IMR-90 (cell line): ENCODE measurements at regions not wholly inside any gene's neighbourhood (a gene's known extent, or its start where the extent isn't known, plus 50 kb on each side); places are given as distances from the start of the nearest gene placed in this dataset.

Experiments
- ATAC-seq: fragments of 200-7000 bp; cut with Tn5 transposase; 2 replicates; pipeline ENCODE4 v1.9.1; 2020; ENCODE audit warnings: low read depth, mild to moderate bottlenecking, moderate library complexity
- BruUV-seq: library from RNA; stranded (reverse); fragments of 400-500 nt; replicated peaks from 2 replicates; lab custom pipeline; 2021; lab: Mats Ljungman, UMichigan
- CTCF ChIA-PET: fragments of 300-600 bp; formaldehyde crosslinking; extraction: SDS; loops from one replicate; lab custom pipeline; 2021; ENCODE audit warnings: antibody characterized with exemption; lab: Yijun Ruan, JAX
- POLR2A ChIA-PET: fragments of 300-600 bp; sonication (Branson Sonifier 250); formaldehyde crosslinking; loops from one replicate; lab custom pipeline; 2022; ENCODE audit warnings: antibody characterized with exemption; ENCODE audit not compliant: unreplicated experiment; lab: Charles Lee
- DNase-seq: peaks from one replicate; pipeline ENCODE4 v3.0.0; 2013
- H2AFZ ChIP-seq: replicated peaks from 2 replicates; pipeline ENCODE3; 2013; ENCODE audit warnings: low read length, mild to moderate bottlenecking; ENCODE audit not compliant: poor library complexity
- H2AK5ac ChIP-seq: 2 replicates; pipeline ENCODE4 v1.6.1; 2013; ENCODE audit warnings: low read depth, low read length, inconsistent platforms
- H2AK9ac ChIP-seq: replicated peaks from 2 replicates; pipeline ENCODE3; 2013; ENCODE audit warnings: mild to moderate bottlenecking, low read depth, low read length, moderate library complexity; ENCODE audit not compliant: poor library complexity
- H2BK120ac ChIP-seq: 2 replicates; pipeline ENCODE4 v1.6.1; 2013; ENCODE audit warnings: low read depth, low read length, inconsistent platforms
- H2BK15ac ChIP-seq: 3 replicates; pipeline ENCODE4 v1.6.1; 2013; ENCODE audit warnings: low read depth, low read length, inconsistent platforms
- H2BK20ac ChIP-seq: 2 replicates; pipeline ENCODE4 v1.6.1; 2013; ENCODE audit warnings: low read depth, mild to moderate bottlenecking, inconsistent platforms, low read length, moderate library complexity
- H2BK5ac ChIP-seq: 2 replicates; pipeline ENCODE4 v1.6.1; 2013; ENCODE audit warnings: mild to moderate bottlenecking, low read depth, low read length, inconsistent platforms; ENCODE audit not compliant: poor library complexity, severe bottlenecking
- H3K14ac ChIP-seq: replicated peaks from 2 replicates; pipeline ENCODE4 v1.6.1; 2013; ENCODE audit warnings: low read depth, low read length, inconsistent platforms
- H3K18ac ChIP-seq: 2 replicates; pipeline ENCODE4 v1.6.1; 2013; ENCODE audit warnings: low read depth, low read length, control low read depth
- H3K23ac ChIP-seq: 2 replicates; pipeline ENCODE4 v1.6.1; 2013; ENCODE audit warnings: low read depth, low read length, inconsistent platforms
- H3K27ac ChIP-seq: 2 replicates; pipeline ENCODE4 v1.5.1; 2013; ENCODE audit warnings: mild to moderate bottlenecking, control low read depth, low read length; ENCODE audit not compliant: insufficient read depth
- H3K27me3 ChIP-seq: 2 replicates; pipeline ENCODE4 v1.6.1; 2013; ENCODE audit warnings: low read length; ENCODE audit not compliant: control insufficient read depth, insufficient read depth
- H3K36me3 ChIP-seq: 2 replicates; pipeline ENCODE4 v1.6.1; 2013; ENCODE audit warnings: low read length, mixed read lengths; ENCODE audit not compliant: control insufficient read depth, insufficient read depth
- H3K4ac ChIP-seq: 2 replicates; pipeline ENCODE4 v1.6.1; 2013; ENCODE audit warnings: low read depth, low read length, inconsistent platforms
- H3K4me1 ChIP-seq: 2 replicates; pipeline ENCODE4 v1.6.1; 2013; ENCODE audit warnings: low read length, mixed read lengths; ENCODE audit not compliant: control insufficient read depth, insufficient read depth
- H3K4me2 ChIP-seq: 2 replicates; pipeline ENCODE4 v1.6.1; 2013; ENCODE audit warnings: low read depth, mild to moderate bottlenecking, control low read depth, low read length, moderate library complexity
- H3K4me3 ChIP-seq: 2 replicates; pipeline ENCODE4 v1.5.1; 2013; ENCODE audit warnings: low read depth, mild to moderate bottlenecking, control low read depth, low read length, moderate library complexity; ENCODE audit not compliant: insufficient read depth
- H3K56ac ChIP-seq: 2 replicates; pipeline ENCODE4 v1.6.1; 2013; ENCODE audit warnings: low read length, inconsistent platforms; ENCODE audit not compliant: insufficient read depth; ENCODE audit errors: extremely low read depth
- H3K79me1 ChIP-seq, 2 experiments: 2 replicates each; pipeline ENCODE4 v1.6.1; 2013; ENCODE audit warnings: low read length in 2 of 2, inconsistent platforms in 1 of 2, low read depth in 1 of 2
- H3K9ac ChIP-seq: 2 replicates; pipeline ENCODE4 v1.6.1; 2013; ENCODE audit warnings: low read depth, low read length, control low read depth
- H3K9me1 ChIP-seq: 2 replicates; pipeline ENCODE4 v1.6.1; 2013; ENCODE audit warnings: low read length, inconsistent platforms; ENCODE audit not compliant: insufficient read depth
- H3K9me3 ChIP-seq: 2 replicates; pipeline ENCODE4 v1.6.1; 2013; ENCODE audit warnings: low read length; ENCODE audit not compliant: control insufficient read depth, insufficient read depth
- H4K20me1 ChIP-seq: 2 replicates; pipeline ENCODE4 v1.6.1; 2013; ENCODE audit warnings: low read length, inconsistent platforms; ENCODE audit not compliant: insufficient read depth
- H4K5ac ChIP-seq: 2 replicates; pipeline ENCODE4 v1.6.1; 2013; ENCODE audit warnings: mild to moderate bottlenecking, low read depth, low read length, control low read depth
- H4K8ac ChIP-seq, 2 experiments: 2 replicates each; pipeline ENCODE4 v1.6.1; 2013; ENCODE audit warnings: low read depth in 2 of 2, low read length in 2 of 2, control low read depth in 1 of 2, inconsistent platforms in 1 of 2
- H4K91ac ChIP-seq: 2 replicates; pipeline ENCODE4 v1.6.1; 2013; ENCODE audit warnings: low read depth, low read length, inconsistent platforms; ENCODE audit not compliant: insufficient read depth
- BHLHE40 ChIP-seq: fragments of 150-350 bp; IDR thresholded peaks from 2 replicates; pipeline ENCODE4 v1.6.1; 2016; ENCODE audit warnings: mild to moderate bottlenecking, low read depth, low read length
- FOS ChIP-seq: fragments of 150-350 bp; IDR thresholded peaks from 2 replicates; pipeline ENCODE4 v1.6.1; 2016; ENCODE audit warnings: low read depth, low read length
- MAFK ChIP-seq: IDR thresholded peaks from 2 replicates; pipeline ENCODE4 v1.6.1; 2012; ENCODE audit warnings: low read depth, low read length, improper control_type of control experiment
- MAZ ChIP-seq: IDR thresholded peaks from 2 replicates; pipeline ENCODE4 v1.6.1; 2012; ENCODE audit warnings: low read depth, mild to moderate bottlenecking, low read length, improper control_type of control experiment, moderate library complexity, borderline replicate concordance
- POLR2A ChIP-seq: IDR thresholded peaks from 2 replicates; pipeline ENCODE4 v1.6.1; 2012; ENCODE audit warnings: mild to moderate bottlenecking, low read depth, low read length
- RAD21 ChIP-seq: IDR thresholded peaks from 2 replicates; pipeline ENCODE4 v1.6.1; 2012; ENCODE audit warnings: low read length, improper control_type of control experiment
- RFX5 ChIP-seq: IDR thresholded peaks from 2 replicates; pipeline ENCODE4 v1.8.0; 2012; ENCODE audit warnings: low read depth, mild to moderate bottlenecking, low read length, moderate library complexity
- WGBS, 2 experiments: methylation state at CpG; one replicate each; pipeline versions ENCODE4 v1.1.5 to v1.1.7; 2013; ENCODE audit warnings: missing lambda C conversion rate in 2 of 2; ENCODE audit not compliant: insufficient read length in 1 of 2; ENCODE audit errors: extremely low coverage in 2 of 2; 5-methylcytosine and 5-hydroxymethylcytosine counted together
- dilution Hi-C: fragments of 300-500 bp; cut with HindIII; formaldehyde crosslinking; loops from one replicate; pipeline ENCODE4 v1.14.3; 2018; ENCODE audit warnings: low sequenced_read_pairs; ENCODE audit not compliant: unreplicated experiment
- in situ Hi-C: fragments of 300-500 bp; cut with MboI; formaldehyde crosslinking; loops from 3 replicates; pipeline ENCODE4 v1.14.3; 2019; ENCODE audit warnings: low sequenced_read_pairs, inconsistent platforms, mixed read lengths
- intact Hi-C: fragments of 100-400 bp; cut with micrococcal nuclease; formaldehyde crosslinking; loops from 2 replicates; pipeline ENCODE4 v1.10.0; 2022
- TF ChIP-seq, protein P1 (sequence below): fragments of 150-350 bp; IDR thresholded peaks from 2 replicates; pipeline ENCODE4 v1.6.1; 2016; ENCODE audit warnings: low read depth, mild to moderate bottlenecking, low read length, moderate library complexity, borderline replicate concordance

- Histone ChIP-seq H2BK15ac (no peak overlapping the region), H4K20me1 (no peaks in the 10 kb centered on the region), H4K91ac (no peak overlapping the region), H2BK20ac (no peak overlapping the region), H2BK120ac (no peak overlapping the region), H3K4me2 (no peak overlapping the region), H3K9me1 (no peaks in the 10 kb centered on the region), H3K14ac (no peak overlapping the region), H3K4me3 (no peak overlapping the region), H2AK5ac (no peak overlapping the region), H3K9ac (no peak overlapping the region), H3K27ac (no peak overlapping the region), H3K36me3 (no peaks in the 10 kb centered on the region), H4K5ac (no peak overlapping the region), H3K27me3 (no peaks in the 10 kb centered on the region), H3K9me3 (no peaks in the 10 kb centered on the region), H3K18ac (no peak overlapping the region), H2AK9ac (no peak overlapping the region), H2AFZ (no peak overlapping the region), H4K8ac (no peak overlapping the region), H3K4ac (no peak overlapping the region), H3K56ac (no peak overlapping the region), H2BK5ac (no peak overlapping the region), H3K4me1 (no peaks in the 10 kb centered on the region), H3K23ac (no peak overlapping the region), H3K79me1 (no peaks in the 10 kb centered on the region)
- dilution Hi-C loops = no loop called here
- 100% methylated on average over 1 of the region's 5 CpGs; no CpG with 5 or more reads in 1 of the 2 experiments for WGBS, 2 experiments
- intact Hi-C loops = no loop called here
- no peak for ATAC-seq
- TF ChIP-seq BHLHE40 (no peak), MAZ (no peak), POLR2A (no peak), RAD21 (no peak), RFX5 (no peak), MAFK (no peak), FOS (no peak)
- TF ChIP-seq, protein P1, sequence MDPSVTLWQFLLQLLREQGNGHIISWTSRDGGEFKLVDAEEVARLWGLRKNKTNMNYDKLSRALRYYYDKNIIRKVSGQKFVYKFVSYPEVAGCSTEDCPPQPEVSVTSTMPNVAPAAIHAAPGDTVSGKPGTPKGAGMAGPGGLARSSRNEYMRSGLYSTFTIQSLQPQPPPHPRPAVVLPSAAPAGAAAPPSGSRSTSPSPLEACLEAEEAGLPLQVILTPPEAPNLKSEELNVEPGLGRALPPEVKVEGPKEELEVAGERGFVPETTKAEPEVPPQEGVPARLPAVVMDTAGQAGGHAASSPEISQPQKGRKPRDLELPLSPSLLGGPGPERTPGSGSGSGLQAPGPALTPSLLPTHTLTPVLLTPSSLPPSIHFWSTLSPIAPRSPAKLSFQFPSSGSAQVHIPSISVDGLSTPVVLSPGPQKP = no peak
- CTCF ChIA-PET = no interaction called here
- no peak for DNase-seq
- no TSS peak for BruUV-seq
- in situ Hi-C loops = no loop called here
- POLR2A ChIA-PET = no interaction called here
Measured at GRCh38 chr2:144785253-144785652, 265.3 kb upstream of the ZEB2 start.
